ENCODE measurements at regions not wholly inside any gene's neighbourhood (a gene's known extent, or its start where the extent isn't known, plus 50 kb on each side); places are given as distances from the start of the nearest gene placed in this dataset.
A peak's percentile ranks its signal among the peaks of the same experiment; 100 is the strongest.

DNA sequence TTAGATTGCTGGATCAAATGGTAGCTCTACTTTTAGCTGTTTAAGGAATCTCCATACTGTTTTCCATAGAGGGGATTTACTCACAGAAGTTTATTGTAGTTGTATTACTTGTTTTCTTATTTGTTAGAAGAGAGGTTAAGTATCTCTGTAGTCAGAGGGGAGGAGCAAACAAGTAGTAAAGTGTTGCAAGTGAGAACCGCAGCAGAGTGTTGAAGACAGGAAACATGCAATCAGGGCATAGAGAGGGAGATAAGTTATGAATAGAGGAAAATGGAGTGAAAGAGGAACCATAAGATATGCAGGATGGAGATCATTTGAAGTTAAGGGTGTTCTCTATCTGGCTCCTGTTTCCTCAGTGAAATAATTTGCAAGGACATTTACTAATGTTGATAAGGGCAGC, 331.4 kb upstream of the TMEM229A start:
- no peak for DNase-seq (ENCODE audit: low read depth in 4 of 4, low spot score in 2 of 4)

DNA sequence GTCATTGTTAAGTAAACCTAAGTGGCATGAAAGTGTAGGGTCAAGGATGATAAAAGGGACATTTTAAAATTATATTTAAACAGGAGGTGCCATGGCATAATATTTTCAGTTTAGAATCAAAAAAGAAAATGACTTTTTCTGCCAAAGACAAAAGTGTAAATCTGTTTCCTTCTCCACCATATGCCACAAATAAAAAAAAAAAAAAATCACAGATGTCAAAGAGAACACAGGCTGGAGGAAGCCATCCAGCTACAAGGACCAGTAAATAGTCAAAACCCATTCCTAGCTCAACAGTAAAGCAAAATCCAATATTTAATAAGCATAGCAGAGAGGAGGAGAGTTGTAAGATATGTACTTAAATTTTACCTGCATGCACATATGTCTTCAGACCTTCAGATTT, 321.3 kb upstream of the TMEM229A start:
- DNase-seq (ENCODE audit: low read depth in 4 of 4, low spot score in 2 of 4) = no peak

- no peak for DNase-seq (ENCODE audit: low read depth in 4 of 4, low spot score in 2 of 4)
Observed at GRCh38 chr7:124351950-124352349, 319.1 kb upstream of the TMEM229A start.

DNA sequence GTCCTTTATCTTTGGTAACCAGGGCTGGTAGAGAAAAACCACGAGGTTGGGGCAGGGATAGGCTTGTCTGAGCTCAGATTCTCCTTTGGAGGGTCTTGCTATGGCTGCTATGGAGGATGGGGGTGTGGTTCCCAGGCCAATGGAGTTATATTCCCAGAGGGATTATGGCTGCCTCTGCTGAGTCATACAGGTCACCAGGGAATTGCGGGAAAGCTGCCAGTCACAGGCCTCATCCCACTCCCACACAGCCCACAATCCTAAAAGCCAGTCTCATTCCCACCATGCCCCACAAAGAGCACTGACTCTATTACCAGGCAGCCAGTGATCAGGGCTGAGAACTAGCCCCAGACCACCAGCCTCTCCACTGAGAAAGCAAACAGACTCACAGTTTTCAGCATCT, 316.6 kb upstream of the TMEM229A start:
- DNase-seq (ENCODE audit: low read depth in 4 of 4, low spot score in 2 of 4) = no peak

GRCh38 chr7:124338861-124339260, 306.0 kb upstream of the TMEM229A start:
- no peak for DNase-seq (ENCODE audit: low read depth in 4 of 4, low spot score in 2 of 4)

- DNase-seq (ENCODE audit: low read depth in 4 of 4, low spot score in 2 of 4) = no peak
Observed at GRCh38 chr7:124330731-124331407, 298.0 kb upstream of the TMEM229A start.

DNA sequence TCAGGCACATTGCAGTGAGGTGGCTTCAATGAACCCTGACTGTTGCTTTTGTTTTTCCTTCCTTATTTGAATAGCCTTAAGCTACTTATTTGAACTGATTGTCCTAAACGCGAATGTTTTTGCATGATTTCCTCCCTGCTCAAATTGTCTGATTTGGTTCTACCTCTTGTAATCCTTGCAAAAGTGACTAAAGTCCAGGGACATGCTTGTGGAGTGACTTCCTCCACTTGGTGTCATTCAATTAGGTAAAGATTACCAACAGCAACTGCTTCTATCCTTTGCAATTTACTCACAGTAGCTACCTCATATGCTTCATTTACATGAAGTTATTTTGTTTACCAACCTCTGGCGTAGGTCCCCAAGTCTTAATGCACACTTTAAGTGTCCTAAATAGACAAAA, 295.9 kb upstream of the TMEM229A start:
- no peak for DNase-seq (ENCODE audit: low read depth in 4 of 4, low spot score in 2 of 4)

DNA sequence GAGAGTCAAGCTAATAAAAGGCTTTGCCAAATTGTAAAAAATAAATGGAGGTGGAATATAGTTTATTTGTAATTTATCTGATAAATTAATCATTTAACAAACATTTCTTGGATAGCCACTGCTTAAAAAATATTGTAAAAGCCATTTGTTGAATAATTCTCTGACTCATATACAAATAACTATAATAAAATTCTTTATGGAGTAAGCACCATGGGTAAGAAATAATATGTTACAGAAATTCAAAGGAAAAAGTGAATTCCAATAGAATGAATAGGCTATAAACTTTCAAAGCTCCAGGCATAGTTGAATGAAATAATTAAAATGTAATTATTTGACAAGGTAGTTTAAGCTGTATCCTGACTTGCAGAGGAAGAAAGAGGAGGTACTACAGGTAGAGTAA, 291.4 kb upstream of the TMEM229A start:
- no peak for DNase-seq (ENCODE audit: low read depth in 4 of 4, low spot score in 2 of 4)

GRCh38 chr7:124323597-124323996, 290.7 kb upstream of the TMEM229A start:
- DNase-seq (ENCODE audit: low read depth in 4 of 4, low spot score in 2 of 4) = no peak

GRCh38 chr7:124322561-124322960, 289.7 kb upstream of the TMEM229A start:
- no peak for DNase-seq (ENCODE audit: low read depth in 4 of 4, low spot score in 2 of 4)

DNA sequence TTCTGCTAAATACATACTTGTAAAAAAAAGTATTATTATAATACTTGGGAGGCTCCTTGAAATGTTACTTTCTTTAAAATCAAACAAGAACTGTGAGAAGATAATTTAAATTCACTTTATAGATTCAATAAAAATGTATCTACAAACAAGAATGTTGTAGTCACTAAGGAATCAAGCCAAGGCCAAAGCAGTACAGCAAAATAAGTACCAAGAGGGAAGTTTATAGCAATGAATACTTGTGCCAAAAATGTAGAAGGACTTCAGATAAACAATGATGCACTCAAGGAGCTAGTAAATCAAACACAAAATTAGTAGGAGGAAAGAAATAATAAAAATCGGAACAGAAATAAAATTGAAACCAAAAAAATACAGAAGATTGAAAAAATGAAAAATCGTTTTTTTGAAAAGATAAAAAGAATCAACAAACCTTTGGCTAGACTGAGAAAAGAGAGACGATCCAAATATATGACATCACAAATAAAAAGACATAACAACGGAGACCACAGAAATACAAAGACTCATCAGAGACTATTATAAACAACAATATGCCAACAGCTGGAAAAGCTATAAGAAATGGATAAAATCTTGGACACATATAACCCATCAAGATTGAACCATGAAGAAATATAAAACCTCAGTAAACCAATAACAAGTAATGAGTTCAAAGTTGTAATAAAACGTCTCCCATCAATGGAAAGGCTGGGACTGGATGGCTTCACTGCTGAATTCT, 286.0 kb upstream of the TMEM229A start:
- no peak for DNase-seq (ENCODE audit: low read depth in 4 of 4, low spot score in 2 of 4)

- no peak for DNase-seq (ENCODE audit: low read depth in 4 of 4, low spot score in 2 of 4)
Observed at GRCh38 chr7:124310934-124311390, 278.1 kb upstream of the TMEM229A start.

DNA sequence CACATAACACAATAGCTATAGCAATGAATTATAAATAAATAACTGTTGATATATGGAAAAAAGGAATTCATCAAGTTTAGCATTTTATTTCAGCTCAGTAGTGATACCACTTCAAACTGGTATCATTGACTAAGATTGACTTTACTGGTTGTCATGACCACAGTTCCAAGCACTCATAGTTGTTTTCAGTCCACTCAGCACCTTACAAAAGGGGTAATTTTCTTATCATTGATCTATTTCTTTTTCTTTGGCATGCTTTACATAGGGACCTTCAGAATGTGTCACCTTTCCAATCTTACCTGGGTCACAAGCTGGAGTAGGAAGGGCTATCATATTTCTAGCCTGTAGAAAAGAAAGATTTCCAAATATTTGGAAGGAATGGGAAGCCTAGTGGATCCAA, 275.5 kb upstream of the TMEM229A start:
- DNase-seq (ENCODE audit: low read depth in 4 of 4, low spot score in 2 of 4) = no peak

GRCh38 chr7:124295289-124295688, 262.4 kb upstream of the TMEM229A start:
- no peak for DNase-seq (ENCODE audit: low read depth in 4 of 4, low spot score in 2 of 4)

DNA sequence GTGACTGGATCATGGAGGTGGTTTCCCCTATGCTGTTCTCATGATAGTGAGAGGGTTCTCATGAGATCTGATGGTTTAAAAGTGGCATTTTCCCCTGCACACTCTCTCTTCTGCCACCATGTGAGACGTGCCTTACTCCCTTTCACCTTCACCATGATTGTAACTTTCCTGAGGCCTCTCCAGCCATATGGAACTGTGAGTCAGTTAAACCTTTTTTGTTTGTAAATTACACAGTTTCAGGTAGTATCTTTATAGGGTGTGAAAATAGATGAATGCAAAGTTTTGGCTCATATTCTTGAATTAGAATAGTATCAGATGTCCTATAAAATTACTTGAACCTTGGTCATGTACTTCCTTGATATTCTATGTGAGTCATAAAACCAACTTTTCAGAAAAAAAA, 252.1 kb upstream of the TMEM229A start:
- no peak for DNase-seq (ENCODE audit: low read depth in 4 of 4, low spot score in 2 of 4)

DNA sequence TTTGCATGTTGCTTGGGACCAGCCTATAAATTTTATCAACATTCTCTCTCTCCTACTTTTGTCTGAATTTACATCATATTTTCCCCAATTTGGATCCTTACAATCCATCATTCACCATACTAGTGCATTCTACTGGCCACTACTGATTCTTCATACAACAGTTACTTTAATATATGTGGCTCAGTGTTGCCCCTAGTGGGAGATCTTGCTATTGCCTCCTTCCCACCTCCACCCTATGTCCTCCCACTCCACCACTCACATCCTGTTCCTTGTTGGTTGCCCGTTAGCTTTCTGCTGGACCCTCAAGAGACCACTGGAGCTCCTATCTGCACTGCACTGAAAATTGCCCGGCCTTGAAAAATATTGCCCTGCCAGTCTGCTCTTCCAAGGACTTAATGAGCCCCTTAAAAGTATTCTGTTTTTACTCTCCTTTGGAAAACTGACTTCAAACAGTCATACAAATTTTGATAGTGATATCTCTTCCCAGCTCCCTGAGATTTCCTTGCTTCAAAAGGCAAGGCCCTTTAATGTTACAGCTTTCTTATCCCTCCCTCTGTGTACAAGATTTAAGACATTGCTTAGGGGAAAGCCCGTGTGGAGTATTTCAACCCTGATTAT, 243.2 kb upstream of the TMEM229A start:
- DNase-seq (ENCODE audit: low read depth in 4 of 4, low spot score in 2 of 4) = peak in 1 of 4 donors; percentile 0

DNA sequence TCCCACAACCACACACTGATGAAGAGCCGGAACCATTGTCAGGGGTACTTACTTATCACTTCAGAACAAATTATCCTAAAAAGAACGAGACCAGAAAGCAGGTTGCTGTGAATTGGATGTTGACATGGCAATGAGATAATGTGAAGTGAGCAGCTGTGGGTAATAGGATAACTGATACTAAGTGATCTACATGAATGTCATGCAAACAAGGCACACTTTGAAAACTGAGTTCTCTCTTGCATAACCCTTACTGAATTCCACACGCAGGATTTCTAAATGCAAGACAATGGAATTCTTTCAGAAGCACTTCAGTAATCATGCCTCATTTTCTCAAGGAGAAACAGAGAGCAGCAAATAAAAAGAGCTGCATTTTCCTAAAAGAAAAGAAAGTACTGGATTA, 242.5 kb upstream of the TMEM229A start:
- no peak for DNase-seq (ENCODE audit: low read depth in 4 of 4, low spot score in 2 of 4)

- no peak for DNase-seq (ENCODE audit: low read depth in 4 of 4, low spot score in 2 of 4)
Observed at GRCh38 chr7:124269774-124270173, 236.9 kb upstream of the TMEM229A start.

DNA sequence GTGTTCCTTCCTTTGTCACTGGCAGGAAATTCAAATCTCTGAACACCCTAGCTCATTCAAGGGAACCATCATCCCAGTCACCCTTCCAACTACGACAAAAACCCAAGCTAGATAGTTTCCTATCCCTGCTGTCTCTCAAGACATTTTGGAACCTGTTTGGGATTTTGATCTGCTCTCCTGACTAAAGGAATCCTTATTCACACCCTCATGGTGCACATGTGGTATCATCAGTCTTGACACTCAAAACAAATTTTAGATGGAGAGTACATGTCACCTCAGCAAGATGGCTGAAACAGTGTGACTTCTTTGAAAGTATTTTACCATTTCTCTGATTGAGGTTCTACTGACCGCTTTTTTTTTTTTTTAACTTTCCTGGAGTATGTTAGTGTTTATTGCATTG, 234.3 kb upstream of the TMEM229A start:
- no peak for DNase-seq (ENCODE audit: low read depth in 4 of 4, low spot score in 2 of 4)

GRCh38 chr7:124263232-124263827, 230.5 kb upstream of the TMEM229A start:
- DNase-seq (ENCODE audit: low read depth in 4 of 4, low spot score in 2 of 4) = no peak

DNA sequence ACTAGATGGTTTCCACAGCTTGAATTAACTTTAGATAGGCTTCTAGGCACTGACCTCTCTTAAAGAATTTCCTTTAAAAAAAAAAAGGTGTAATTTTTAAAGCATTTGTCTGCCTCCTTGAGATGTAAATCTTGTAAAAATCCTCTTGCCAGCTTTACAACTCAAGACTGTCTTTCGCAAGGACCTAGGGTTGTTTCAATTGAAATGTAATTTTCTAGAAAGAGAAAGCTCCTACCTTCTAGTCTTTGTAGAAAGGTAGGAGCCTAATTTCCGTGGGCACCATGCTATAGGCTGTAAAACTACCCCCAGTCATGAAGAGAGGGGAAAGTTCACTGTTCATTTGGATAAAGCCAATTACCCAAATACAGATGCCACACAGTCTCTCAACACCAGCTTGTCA, 228.8 kb upstream of the TMEM229A start:
- no peak for DNase-seq (ENCODE audit: low read depth in 4 of 4, low spot score in 2 of 4)
